Psoas muscle (tissue), 7 donors: ENCODE measurements at regions not wholly inside any gene's neighbourhood (a gene's known extent, or its start where the extent isn't known, plus 50 kb on each side); places are given as distances from the start of the nearest gene placed in this dataset.

Experiments used
- ATAC-seq, 4 donors: fragments of 200-7000 bp; cut with Tn5 transposase; one replicate each; pipeline ENCODE4 v1.9.1; 2020; ENCODE audit warnings: moderate library complexity in 3 of 4, mild to moderate bottlenecking in 2 of 4
- DNase-seq, 2 donors: peaks; one replicate each; pipeline ENCODE4 v3.0.0-alpha.2; 2020
- H3K27ac ChIP-seq: fragments of 200-600 bp; one replicate; pipeline ENCODE4 v1.8.0; 2022
- H3K27me3 ChIP-seq, 3 donors: fragments of 200-600 bp in 1 of 3; one replicate each; pipeline versions ENCODE4 v1.6.1 to v1.8.0; 2013 to 2022; ENCODE audit warnings: low read length in 2 of 3, mild to moderate bottlenecking in 2 of 3, moderate library complexity in 1 of 3; ENCODE audit not compliant: insufficient read depth in 3 of 3
- H3K36me3 ChIP-seq, 2 donors: fragments of 200-600 bp in 1 of 2; one replicate each; pipeline versions ENCODE4 v1.6.1 to v1.8.0; 2013 to 2022; ENCODE audit warnings: low read depth in 1 of 2, mild to moderate bottlenecking in 1 of 2, moderate library complexity in 1 of 2; ENCODE audit not compliant: insufficient read depth in 1 of 2
- H3K4me1 ChIP-seq: fragments of 200-600 bp; one replicate; pipeline ENCODE4 v1.8.0; 2022
- H3K4me3 ChIP-seq: fragments of 200-600 bp; one replicate; pipeline ENCODE4 v1.8.0; 2022; ENCODE audit warnings: mild to moderate bottlenecking
- H3K9me3 ChIP-seq: fragments of 200-600 bp; one replicate; pipeline ENCODE4 v1.8.0; 2022
- WGBS, 3 donors: extraction: QIAGEN DNeasy Blood & Tissue Kit; methylation state at CpG; one replicate each; pipeline versions ENCODE4 v1.1.6 to v1.1.7; 2013; 5-methylcytosine and 5-hydroxymethylcytosine counted together
- intact Hi-C, 2 donors: fragments of 100-400 bp; cut with DNase I; formaldehyde crosslinking; loops; one replicate each; pipeline versions ENCODE4 v1.11.0 to v1.14.2; 2022
- TF ChIP-seq, protein P1 (sequence below): fragments of 200-600 bp; IDR thresholded peaks from one replicate; pipeline ENCODE4 v1.8.0; 2022; ENCODE audit warnings: antibody characterized with exemption
- donor health status: healthy with polysubstance abuse.
- donor health status: DM: no; HTN: no; CAD: no; lungs with moderate emphysema.
- donor health status: Bipolar disorder and iron deficiency.
- donor health status: healthy.
- donor health status: DM: yes; HTN: yes; CAD: no.
- donor health status: DM: no; HTN: no; CAD: no.
- donor health status: DM: yes; HTN: yes; CAD: no.

DNA sequence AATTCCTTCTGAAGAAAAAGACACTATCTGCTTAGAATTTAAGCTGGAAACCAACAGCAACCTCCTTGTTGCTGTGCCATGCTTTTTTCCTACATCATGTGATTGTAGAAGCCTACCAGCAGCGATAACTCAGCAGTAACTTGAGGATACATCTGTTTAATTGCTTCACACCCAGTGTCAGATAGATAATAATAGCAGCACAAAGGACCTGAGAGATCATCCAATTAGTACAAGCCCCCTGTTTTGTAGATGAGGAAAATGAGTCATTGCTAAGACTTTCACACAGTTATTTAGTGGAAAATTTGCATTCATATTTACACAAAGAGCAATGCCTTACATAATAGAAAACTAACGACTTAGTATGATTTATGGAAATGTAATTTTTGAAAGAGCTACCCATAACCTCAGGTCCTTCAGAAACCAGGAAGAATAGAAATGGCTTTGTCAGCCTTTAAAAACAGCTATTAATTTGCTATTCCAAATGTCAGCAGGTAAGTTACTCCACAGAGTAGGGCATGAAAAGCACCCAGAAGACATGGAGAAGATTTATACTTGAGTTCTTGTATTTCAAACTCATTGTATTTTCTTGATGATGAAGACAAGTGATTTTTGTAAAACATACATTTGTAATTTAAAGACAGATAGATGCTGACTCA lies 93.7 kb upstream of the SGCG start:
- Histone ChIP-seq H3K27ac (no peak overlapping the region), H3K27me3 (no peaks in the 10 kb centered on the region), H3K4me3 (no peak overlapping the region), H3K9me3 (no peaks in the 10 kb centered on the region), H3K4me1 (no peaks in the 10 kb centered on the region), H3K36me3 (no peaks in the 10 kb centered on the region)
- WGBS, 3 donors, result 22 to 37% (median 22%) methylated on average over 2 of the region's 2 CpGs
- ATAC-seq (no peak), DNase-seq (no peak)
- intact Hi-C loops, result no loop called here
- TF ChIP-seq, protein P1, sequence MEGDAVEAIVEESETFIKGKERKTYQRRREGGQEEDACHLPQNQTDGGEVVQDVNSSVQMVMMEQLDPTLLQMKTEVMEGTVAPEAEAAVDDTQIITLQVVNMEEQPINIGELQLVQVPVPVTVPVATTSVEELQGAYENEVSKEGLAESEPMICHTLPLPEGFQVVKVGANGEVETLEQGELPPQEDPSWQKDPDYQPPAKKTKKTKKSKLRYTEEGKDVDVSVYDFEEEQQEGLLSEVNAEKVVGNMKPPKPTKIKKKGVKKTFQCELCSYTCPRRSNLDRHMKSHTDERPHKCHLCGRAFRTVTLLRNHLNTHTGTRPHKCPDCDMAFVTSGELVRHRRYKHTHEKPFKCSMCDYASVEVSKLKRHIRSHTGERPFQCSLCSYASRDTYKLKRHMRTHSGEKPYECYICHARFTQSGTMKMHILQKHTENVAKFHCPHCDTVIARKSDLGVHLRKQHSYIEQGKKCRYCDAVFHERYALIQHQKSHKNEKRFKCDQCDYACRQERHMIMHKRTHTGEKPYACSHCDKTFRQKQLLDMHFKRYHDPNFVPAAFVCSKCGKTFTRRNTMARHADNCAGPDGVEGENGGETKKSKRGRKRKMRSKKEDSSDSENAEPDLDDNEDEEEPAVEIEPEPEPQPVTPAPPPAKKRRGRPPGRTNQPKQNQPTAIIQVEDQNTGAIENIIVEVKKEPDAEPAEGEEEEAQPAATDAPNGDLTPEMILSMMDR, result no peak

DNA sequence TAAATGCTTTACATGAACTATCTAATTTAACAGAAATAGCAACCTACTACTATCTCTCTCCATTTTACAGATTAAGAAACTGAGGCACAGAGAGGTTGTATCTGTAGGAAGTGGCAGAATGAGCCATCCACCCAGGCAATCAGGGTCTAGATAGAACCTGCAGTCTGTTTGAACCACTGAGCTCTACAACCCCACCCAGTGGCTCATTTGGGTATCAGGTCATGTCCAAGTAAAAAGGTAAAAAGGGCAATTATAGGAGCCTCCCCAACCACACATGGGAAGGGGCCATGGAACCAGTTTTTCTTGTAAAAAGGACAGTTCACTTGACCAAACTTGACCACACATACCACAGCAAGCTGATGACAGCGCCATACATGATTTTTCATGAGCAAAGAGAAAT lies 92.9 kb upstream of the SGCG start:
- TF ChIP-seq, protein P1, result no peak
- intact Hi-C loops, result no loop called here
- Histone ChIP-seq H3K9me3 (no peaks in the 10 kb centered on the region), H3K27me3 (no peaks in the 10 kb centered on the region), H3K4me1 (no peaks in the 10 kb centered on the region), H3K4me3 (no peak overlapping the region), H3K36me3 (no peaks in the 10 kb centered on the region), H3K27ac (no peak overlapping the region)
- no peak for DNase-seq
- ATAC-seq, result no peak
- 66 to 83% (median 81%) methylated on average over 1 of the region's 1 CpG for WGBS, 3 donors

DNA sequence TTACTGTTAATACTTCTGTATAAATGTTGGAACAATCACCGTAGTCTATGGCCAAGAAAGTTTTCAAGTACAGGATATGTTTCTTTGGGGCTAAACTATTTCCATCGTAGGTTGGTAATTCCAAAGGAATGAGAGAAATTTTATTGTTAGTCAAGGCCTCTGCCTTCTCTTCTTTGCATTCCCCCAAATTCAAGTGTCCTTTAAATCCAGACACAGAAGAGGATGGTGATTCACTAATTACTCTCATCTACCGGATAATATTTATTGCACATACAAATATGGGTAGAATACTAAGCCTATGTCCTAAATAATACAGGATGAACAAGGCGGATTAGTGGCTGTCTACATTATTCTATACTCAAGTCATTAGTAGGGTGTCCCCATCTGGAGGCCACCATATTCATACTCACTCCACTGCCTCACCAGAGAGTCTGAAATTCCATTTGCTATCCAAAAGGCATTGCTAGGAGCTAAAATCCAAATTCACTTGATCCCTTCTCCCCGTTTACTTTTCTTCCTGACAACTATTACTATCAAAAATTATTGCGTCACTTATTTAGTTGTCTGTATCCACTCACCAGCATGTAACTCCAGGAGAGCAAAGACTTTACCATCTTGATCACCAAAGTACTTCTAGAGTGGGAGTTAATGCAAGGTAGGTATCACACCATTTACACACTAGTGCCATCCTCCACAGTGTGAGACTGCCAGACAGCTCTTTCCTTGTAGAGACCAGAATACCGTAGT lies 82.4 kb upstream of the SGCG start:
- TF ChIP-seq, protein P1, result no peak
- Histone ChIP-seq H3K4me3 (no peak overlapping the region), H3K36me3 (no peaks in the 10 kb centered on the region), H3K4me1 (no peaks in the 10 kb centered on the region), H3K27ac (no peak overlapping the region), H3K27me3 (peaks cover 0 to 4% (median 0%) of the 10 kb centered on the region in 3 donors), H3K9me3 (no peaks in the 10 kb centered on the region)
- ATAC-seq, result no peak
- DNase-seq, result no peak
- intact Hi-C loops, result no loop called here
- WGBS, 3 donors, result 79 to 86% (median 83%) methylated on average over 7 of the region's 7 CpGs

DNA sequence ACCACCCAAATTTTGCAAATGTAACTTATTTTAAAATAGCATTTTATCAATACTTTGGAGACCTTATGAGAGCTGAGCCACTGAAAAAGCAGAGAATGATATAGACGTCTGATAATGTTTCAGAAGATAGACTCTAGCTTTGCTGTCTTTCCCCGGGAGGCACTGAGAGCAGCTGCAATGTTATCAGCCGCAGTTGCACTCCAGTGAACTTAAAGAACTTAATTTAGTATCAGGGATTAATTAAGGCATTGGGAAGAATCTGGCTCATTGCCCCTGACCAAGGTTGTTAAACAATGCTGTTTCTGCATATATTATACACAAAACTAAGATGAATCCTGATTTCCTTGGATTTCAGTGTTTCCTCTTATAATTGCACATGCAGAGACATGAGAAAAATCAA lies 75.7 kb upstream of the SGCG start:
- H3K36me3 ChIP-seq, result no peaks in the 10 kb centered on the region
- no peaks in the 10 kb centered on the region for H3K4me1 ChIP-seq
- no peaks in the 10 kb centered on the region for H3K9me3 ChIP-seq
- DNase-seq (no peak), ATAC-seq (no peak)
- no peak overlapping the region for H3K4me3 ChIP-seq
- TF ChIP-seq, protein P1, result no peak
- H3K27ac ChIP-seq, result no peak overlapping the region
- WGBS, 3 donors, result 28 to 37% (median 34%) methylated on average over 3 of the region's 3 CpGs
- intact Hi-C loops, result no loop called here
- H3K27me3 ChIP-seq, result peaks cover 0 to under 1% (median 0%) of the 10 kb centered on the region in 3 donors
